Esophagus squamous epithelium (tissue), 5 donors: ENCODE measurements at regions not wholly inside any gene's neighbourhood (a gene's known extent, or its start where the extent isn't known, plus 50 kb on each side); places are given as distances from the start of the nearest gene placed in this dataset.

ENCODE experiments used
- DNase-seq: peaks from one replicate; lab custom pipeline; 2025; lab: John Stamatoyannopoulos, UW
- H3K27ac ChIP-seq, 4 donors: fragments of 200-600 bp; sonication (generic); one replicate each; pipeline ENCODE4 v1.5.1; 2016 to 2019; ENCODE audit warnings: mild to moderate bottlenecking in 1 of 4
- H3K27me3 ChIP-seq, 4 donors: fragments of 200-600 bp; sonication (generic); 1 replicate in 3 of 4; 2 replicates in 1 of 4; pipeline versions ENCODE4 v1.5.1 to v1.6.0; 2017 to 2021; ENCODE audit warnings: antibody characterized with exemption in 1 of 4
- H3K36me3 ChIP-seq, 3 donors: fragments of 200-600 bp; sonication (generic); one replicate each; pipeline ENCODE4 v1.5.1; 2016 to 2019
- H3K4me1 ChIP-seq, 3 donors: fragments of 200-600 bp; sonication (generic); one replicate each; pipeline ENCODE4 v1.5.1; 2017 to 2019
- H3K4me3 ChIP-seq, 4 donors: fragments of 200-600 bp; sonication (generic); 1 replicate in 3 of 4; 2 replicates in 1 of 4; pipeline ENCODE4 v1.5.1; 2016 to 2019; ENCODE audit warnings: mild to moderate bottlenecking in 2 of 4, moderate library complexity in 1 of 4
- H3K9me3 ChIP-seq, 3 donors: fragments of 200-600 bp; sonication (generic); one replicate each; pipeline ENCODE4 v1.5.1; 2016 to 2019
- POLR2A ChIP-seq, 4 donors: fragments of 450-650 bp; IDR thresholded peaks; one replicate each; pipeline ENCODE4 v1.6.1; 2017; ENCODE audit warnings: antibody characterized with exemption in 4 of 4, mild to moderate bottlenecking in 4 of 4, moderate library complexity in 3 of 4
- WGBS, 2 donors: methylation state at CpG; one replicate each; pipeline ENCODE4 v1.1.5; 2018; 5-methylcytosine and 5-hydroxymethylcytosine counted together
- intact Hi-C: fragments of 100-400 bp; cut with DNase I; formaldehyde crosslinking; loops from one replicate; pipeline ENCODE4 v1.15.0; 2022
- TF ChIP-seq, protein P1 (sequence below), 6 experiments: fragments of 450-650 bp in 4 of 6; fragments of 200-600 bp in 2 of 6; sonication (generic) in 2 of 6; IDR thresholded peaks; one replicate each; pipeline ENCODE4 v1.5.1; 2016 to 2019; ENCODE audit warnings: antibody characterized with exemption in 6 of 6, mild to moderate bottlenecking in 4 of 6, moderate library complexity in 4 of 6
- donor health status: DM: yes; HTN: yes; CAD: no.

DNA sequence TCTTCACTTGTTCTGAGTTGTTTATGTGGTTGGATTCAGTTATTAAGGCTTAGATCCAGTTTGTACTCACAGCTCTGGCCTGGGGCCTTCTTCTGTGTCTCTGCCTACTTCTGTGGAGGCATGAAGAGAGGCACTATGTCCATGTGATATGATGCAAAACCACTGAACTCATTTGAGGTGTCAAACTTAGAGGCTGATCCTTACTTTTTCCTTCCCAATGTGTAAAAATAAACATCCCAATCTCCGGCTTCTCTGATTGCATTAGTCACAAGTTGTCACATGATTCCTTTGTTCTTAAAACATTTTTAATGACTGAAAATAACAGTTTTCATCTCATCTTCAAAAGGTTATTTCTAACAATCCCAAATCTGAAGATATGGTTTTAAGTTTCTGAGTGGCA is 276.0 kb upstream of the RGMB start:
- no peaks in the 10 kb centered on the region for H3K36me3 ChIP-seq
- 26 to 53% methylated on average over 1 of the region's 1 CpG for whole genome bisulfite sequencing, 2 donors
- H3K4me1 ChIP-seq = no peaks in the 10 kb centered on the region
- H3K4me3 ChIP-seq = no peak overlapping the region
- H3K9me3 ChIP-seq = no peaks in the 10 kb centered on the region
- no peak for DNase-seq
- TF ChIP-seq, protein P1, sequence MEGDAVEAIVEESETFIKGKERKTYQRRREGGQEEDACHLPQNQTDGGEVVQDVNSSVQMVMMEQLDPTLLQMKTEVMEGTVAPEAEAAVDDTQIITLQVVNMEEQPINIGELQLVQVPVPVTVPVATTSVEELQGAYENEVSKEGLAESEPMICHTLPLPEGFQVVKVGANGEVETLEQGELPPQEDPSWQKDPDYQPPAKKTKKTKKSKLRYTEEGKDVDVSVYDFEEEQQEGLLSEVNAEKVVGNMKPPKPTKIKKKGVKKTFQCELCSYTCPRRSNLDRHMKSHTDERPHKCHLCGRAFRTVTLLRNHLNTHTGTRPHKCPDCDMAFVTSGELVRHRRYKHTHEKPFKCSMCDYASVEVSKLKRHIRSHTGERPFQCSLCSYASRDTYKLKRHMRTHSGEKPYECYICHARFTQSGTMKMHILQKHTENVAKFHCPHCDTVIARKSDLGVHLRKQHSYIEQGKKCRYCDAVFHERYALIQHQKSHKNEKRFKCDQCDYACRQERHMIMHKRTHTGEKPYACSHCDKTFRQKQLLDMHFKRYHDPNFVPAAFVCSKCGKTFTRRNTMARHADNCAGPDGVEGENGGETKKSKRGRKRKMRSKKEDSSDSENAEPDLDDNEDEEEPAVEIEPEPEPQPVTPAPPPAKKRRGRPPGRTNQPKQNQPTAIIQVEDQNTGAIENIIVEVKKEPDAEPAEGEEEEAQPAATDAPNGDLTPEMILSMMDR (IDR thresholded peaks at IDR 0.05) = no peak
- TF ChIP-seq POLR2A (IDR thresholded peaks at IDR 0.05) = no peak
- H3K27me3 ChIP-seq = peaks cover 0 to 3% (median 0%) of the 10 kb centered on the region in 4 donors
- no peak overlapping the region for H3K27ac ChIP-seq
- intact Hi-C loops = no loop called here

GRCh38 chr5:98498028-98498427 is 275.4 kb upstream of the RGMB start:
- H3K4me1 ChIP-seq = no peaks in the 10 kb centered on the region
- no peaks in the 10 kb centered on the region for H3K36me3 ChIP-seq
- intact Hi-C loops = no loop called here
- H3K9me3 ChIP-seq = no peaks in the 10 kb centered on the region
- H3K4me3 ChIP-seq = no peak overlapping the region
- WGBS, 2 donors = 26 to 54% methylated on average over 2 of the region's 2 CpGs
- H3K27me3 ChIP-seq = peaks cover 0 to 3% (median 0%) of the 10 kb centered on the region in 4 donors
- no peak for TF ChIP-seq POLR2A (IDR thresholded peaks at IDR 0.05)
- TF ChIP-seq, protein P1 (IDR thresholded peaks at IDR 0.05) = no peak
- DNase-seq = no peak
- no peak overlapping the region for H3K27ac ChIP-seq

DNA sequence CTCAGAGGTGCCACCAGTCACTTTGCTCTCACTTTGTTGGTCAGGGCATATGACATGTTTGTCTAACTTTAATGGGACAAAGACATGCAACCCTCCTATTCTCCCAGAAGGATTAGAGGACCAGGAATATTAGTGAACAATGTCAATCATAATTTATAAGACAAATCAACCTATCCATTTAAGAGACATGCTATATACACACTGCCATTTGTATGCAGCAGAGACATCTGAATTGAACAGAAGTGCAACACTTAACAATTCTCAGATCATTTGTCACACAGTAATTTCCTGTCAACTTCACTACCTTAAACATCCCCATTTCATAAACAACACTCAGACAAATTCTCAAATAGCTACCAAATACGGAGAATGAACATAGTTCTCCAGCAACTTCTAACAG is 273.6 kb upstream of the RGMB start:
- no peaks in the 10 kb centered on the region for H3K4me1 ChIP-seq
- TF ChIP-seq, protein P1 (IDR thresholded peaks at IDR 0.05) = no peak
- TF ChIP-seq POLR2A (IDR thresholded peaks at IDR 0.05) = no peak
- 47 to 57% methylated on average over 1 of the region's 1 CpG for WGBS, 2 donors
- peaks cover 0 to 3% (median 0%) of the 10 kb centered on the region in 4 donors for H3K27me3 ChIP-seq
- no peak for DNase-seq
- no peak overlapping the region for H3K4me3 ChIP-seq
- intact Hi-C loops = no loop called here
- no peaks in the 10 kb centered on the region for H3K36me3 ChIP-seq
- H3K9me3 ChIP-seq = no peaks in the 10 kb centered on the region
- H3K27ac ChIP-seq = no peak overlapping the region

DNA sequence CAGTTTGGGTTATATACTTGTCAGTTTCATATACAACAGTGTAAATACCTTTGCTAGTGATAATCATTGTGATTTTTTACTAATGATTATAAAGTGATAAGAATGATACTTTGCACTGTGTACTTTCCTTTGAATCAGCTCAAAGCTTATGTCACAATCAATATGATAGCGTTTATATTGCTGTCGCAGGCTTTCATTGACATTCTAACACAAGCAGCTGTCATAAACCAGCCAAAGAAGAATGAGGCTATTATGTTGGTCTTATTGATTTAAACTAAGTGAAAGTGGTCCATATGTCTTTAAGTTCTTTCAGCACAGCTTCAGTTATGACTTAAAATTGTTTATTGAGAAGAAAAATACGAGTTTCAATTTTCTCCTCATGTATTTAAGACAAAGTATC is 272.7 kb upstream of the RGMB start:
- H3K27me3 ChIP-seq = peaks cover 0 to 3% (median 0%) of the 10 kb centered on the region in 4 donors

GRCh38 chr5:98503616-98504015 is 269.8 kb upstream of the RGMB start:
- H3K4me1 ChIP-seq = no peaks in the 10 kb centered on the region
- H3K36me3 ChIP-seq = no peaks in the 10 kb centered on the region
- intact Hi-C loops = no loop called here
- TF ChIP-seq, protein P1 (IDR thresholded peaks at IDR 0.05) = no peak
- H3K27me3 ChIP-seq = peaks cover 0 to 3% (median 0%) of the 10 kb centered on the region in 4 donors
- H3K4me3 ChIP-seq = no peak overlapping the region
- H3K27ac ChIP-seq = no peak overlapping the region
- 71 to 80% methylated on average over 2 of the region's 2 CpGs for WGBS, 2 donors
- no peak for DNase-seq
- H3K9me3 ChIP-seq = no peaks in the 10 kb centered on the region

More for the DNA sequence above, 272.7 kb upstream of the RGMB start:
- Histone ChIP-seq H3K36me3 (no peaks in the 10 kb centered on the region), H3K4me1 (no peaks in the 10 kb centered on the region), H3K27ac (no peak overlapping the region), H3K9me3 (no peaks in the 10 kb centered on the region), H3K4me3 (no peak overlapping the region)
- intact Hi-C loops = no loop called here
- 72 to 88% methylated on average over 3 of the region's 3 CpGs for WGBS, 2 donors
- TF ChIP-seq, protein P1 (IDR thresholded peaks at IDR 0.05) = no peak
- TF ChIP-seq POLR2A (IDR thresholded peaks at IDR 0.05) = no peak
- no peak for DNase-seq
